DMS153 treated with DMSO at 0.1 percent for 48 hours (cell line): ENCODE measurements at regions not wholly inside any gene's neighbourhood (a gene's known extent, or its start where the extent isn't known, plus 50 kb on each side); places are given as distances from the start of the nearest gene placed in this dataset.
"Not testable (repeated sequence)": the region's sequence is repeated elsewhere in the genome, so short reads cannot be mapped to it uniquely, and the experiment has no call there.

Experiments
- DNase-seq: peaks from one replicate; lab custom pipeline; 2025; ENCODE audit not compliant: unreplicated experiment; lab: John Stamatoyannopoulos, UW

DNA sequence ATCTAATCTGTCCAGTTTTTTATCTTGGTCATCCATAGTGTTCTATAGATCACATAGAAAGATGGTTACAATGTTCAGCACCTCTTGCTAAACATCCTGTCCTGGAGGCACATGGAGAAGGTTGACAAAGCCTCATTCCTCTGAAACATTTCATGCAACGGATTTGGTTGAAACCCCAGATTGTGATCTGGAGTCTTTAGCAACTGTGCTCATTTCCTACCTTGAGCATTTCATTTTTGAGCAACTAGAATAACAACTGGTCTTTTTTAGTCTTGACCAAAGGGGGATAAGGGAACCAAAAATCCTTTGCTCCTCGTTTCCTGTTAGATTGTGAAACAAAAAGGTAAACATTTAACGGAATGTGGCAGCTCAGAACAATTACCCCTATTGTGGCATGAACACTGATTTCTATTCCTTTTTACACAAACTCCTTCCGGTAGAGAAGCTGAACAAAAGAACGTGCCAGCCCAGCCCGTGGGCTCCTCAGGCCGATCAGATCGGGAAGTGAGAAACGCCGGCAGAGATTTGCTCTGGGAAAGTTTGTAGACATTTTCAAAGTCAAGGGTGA is 94.7 kb upstream of the ERRFI1 start:
- peak; percentile 29 for DNase-seq

DNA sequence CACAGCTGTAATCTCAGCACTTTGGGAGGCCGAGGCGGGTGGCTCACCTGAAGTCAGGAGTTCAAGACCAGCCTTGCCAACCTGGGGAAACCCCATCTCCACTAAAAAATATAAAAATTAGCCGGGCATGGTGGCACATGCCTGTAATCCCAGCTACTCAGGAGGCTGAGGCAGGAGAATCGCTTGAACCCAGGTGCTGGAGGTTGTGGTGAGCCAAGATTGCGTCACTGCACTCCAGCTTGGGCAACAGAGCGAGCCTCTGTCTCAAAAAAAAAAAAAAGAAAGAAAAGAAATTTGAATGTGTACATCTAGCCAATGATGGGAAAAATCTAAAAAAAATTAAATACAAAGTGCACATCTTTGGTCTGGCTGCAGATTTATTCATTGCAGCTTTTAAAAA is 92.6 kb upstream of the ERRFI1 start:
- DNase-seq: not testable (repeated sequence)

DNA sequence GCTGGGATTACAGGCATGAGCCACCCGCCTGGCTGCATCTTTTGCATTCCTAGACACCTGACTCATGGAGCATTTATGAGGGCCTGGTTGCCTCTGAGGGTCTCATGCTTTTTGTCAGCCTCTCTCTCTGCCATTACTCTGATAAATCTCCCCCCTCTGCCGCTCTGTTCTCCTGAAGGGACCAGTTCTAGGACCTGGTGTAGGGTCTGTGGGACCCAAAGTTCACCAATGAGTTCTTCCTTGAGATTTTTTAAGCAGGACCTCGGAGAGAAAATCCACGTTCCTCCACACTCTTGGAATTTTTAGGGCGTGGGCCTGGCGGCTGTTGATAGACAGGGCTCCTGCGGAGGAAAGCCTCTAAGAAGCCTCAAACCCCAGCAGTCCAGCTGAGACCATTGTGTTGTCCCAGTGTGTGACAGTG is 91.9 kb upstream of the ERRFI1 start:
- no peak for DNase-seq

DNA sequence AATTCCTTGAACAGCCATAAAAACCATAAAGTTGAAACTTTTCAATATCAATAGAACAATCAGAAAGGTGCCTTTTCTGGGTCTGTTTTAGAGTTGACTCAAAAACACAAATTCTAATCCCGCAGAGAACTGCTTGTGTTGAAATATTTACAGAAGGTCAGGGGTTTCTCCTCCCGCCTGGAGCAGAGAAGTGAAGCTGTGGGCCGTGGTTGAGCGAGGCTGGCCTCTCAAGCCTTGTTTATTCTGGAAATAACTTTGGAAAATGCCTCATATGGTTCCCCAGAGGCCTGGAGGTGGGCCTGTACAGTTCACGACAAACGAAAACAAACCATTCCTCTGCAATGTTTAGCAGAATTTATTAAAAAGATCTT is 90.8 kb upstream of the ERRFI1 start:
- no peak for DNase-seq

DNA sequence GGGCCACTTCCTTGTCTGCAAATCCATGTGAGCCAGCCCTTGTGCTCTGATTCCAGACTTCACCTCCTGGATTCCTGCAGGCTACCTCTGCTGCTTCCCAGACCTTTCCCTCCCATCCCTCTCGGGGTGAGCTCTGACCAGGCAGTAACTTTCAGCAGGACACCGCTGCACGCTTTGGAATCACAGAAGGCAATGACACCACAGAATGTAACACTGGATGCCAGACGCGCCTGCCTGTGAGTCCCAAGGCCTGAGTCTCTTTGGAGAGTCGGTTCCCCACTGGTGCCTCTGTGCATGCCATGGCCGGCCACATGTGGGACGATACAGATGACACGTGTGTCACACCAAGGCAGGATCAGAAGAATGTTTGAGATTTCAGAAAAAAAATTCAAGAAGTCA is 89.7 kb upstream of the ERRFI1 start:
- no peak for DNase-seq

DNA sequence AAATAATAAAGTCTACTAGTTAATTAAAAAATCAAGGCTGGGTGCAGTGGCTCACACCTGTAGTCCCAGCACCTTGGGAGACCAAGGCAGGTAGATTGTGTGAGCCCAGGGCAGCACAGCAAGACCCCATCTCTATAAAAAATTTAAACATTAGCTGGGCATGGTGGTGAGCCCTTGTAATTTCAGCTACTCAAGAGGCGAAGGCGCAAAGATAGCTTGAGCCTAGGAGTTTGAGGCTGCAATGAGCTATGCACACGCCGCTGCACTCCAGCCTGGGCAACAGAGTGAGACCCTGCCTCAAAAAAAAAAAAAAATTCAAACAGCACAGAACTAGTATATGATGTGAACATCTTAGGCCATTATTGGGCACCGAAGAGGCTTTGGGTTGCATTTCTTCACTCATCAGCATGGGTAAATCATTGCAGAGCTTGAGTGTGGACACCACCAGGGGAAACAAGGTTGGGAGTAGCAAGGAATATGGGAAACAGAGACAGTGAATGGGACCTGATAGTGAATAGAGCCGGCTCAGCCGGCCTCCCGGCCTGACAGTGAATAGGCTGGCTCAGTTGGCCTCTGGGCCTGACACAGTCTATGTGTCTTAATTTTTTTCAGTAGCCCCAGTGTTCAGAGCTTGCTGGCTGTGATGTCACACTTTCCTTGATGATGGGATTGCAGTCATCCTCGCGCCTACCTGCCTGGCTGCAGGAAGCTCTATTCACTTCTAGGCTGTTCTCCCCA is 89.1 kb upstream of the ERRFI1 start:
- DNase-seq: no peak

DNA sequence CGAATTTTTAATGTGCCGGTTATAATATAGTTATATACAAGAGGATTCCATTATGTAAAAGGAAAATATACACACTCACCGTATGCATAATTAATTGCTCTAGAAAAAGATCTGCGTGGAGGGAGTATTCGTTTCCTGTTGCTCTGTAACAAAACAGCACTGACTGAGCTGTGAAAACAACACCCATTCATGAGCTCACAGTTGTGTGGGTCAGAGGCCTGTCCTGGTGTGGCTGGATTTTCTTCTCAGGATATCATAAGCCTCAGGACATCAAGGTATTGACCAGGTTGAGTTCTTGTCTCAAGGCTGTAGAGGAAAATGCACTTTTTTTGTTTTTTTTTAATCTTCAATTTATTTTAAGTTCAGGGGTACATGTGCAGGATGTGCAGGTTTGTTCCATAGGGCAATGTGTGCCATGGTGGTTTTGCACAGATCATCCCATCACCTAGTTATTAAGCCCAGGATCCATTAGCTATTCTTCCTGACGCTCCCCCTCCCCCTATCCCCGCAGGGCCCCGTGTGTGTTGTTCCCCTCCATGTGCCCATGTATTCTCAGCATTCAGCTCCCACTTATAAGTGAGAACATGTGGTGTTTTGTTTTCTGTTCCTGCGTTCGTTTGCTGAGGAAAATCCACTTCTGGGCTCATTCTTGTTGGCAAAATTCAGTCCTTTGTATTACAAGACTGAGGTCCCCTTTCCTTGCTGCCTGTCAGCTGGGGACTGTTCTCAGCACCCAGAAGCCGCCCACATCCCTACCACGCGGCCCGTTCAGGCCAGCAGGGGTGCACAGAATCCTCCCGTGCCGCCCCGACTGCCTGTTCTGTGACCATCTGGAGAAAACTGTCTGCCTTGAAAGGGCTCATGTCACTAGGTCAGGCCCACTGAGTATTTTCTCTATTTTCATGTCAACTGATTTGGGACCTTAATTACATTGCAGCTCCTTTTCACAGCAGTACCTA is 87.4 kb upstream of the ERRFI1 start:
- DNase-seq: no peak

DNA sequence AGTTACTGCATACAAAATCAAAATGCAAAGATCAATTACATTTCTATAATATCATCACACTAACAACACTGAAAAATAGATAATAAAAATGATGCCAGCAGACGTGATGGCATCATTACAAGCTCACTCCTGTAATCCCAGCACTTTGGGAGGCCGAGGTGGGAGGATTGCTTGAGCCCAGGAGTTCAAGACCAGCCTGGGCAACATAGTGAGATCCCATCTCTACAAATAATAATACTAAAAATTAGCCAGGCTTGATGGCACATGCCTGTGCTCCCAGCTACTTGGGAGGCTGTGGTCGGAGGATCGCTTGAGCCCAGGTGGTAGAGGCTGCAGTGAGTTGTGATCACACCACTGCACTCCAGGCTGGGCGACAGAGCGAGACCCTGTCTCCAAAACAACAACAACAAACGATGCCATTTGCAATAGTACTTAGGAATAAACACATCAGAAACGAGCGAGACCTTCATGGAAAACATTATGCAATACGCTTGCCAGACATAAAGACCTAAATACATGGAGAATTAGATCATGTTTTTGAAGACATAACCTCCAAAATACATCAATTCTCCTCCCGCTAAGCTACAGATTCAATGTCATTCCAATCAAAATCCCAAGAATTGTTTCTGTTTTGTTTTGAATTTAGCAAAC is 86.6 kb upstream of the ERRFI1 start:
- DNase-seq: no peak

DNA sequence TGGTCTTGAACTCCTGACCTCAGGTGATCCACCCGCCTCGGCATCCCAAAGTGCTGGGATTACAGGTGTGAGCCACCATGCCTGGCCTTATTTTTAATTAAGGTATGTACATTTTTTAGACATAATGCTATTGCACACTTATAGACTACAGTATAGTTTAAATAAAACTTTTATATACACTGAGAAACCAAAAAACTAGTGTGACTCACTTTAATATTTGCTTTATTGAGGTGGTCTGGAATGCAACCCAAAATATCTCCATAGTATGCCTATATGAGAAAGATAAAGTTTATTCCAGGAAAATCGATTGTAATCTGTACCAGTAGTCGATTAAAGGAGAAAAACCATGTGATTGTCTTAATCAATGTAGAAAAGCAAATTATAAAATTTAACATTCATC is 85.5 kb upstream of the ERRFI1 start:
- no peak for DNase-seq

DNA sequence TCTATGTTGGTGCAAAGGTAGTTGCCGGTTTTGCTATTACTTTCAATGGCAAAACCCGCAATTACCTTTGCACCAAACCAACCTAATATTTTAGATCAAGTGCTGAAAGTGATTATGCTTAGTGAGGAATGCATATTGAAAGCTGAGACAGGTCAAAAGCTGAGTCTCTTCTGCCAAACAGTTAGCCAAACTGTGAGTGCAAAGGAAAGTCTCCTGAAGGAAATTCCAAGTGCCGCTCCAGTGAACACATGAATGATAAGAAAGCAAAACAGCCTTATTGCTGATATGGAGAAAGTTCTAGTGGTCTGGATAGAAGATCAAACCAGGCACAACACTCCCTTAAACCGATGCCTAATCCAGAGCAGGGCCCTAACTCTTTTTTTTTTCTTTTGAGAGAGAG is 83.1 kb upstream of the ERRFI1 start:
- DNase-seq: no peak

DNA sequence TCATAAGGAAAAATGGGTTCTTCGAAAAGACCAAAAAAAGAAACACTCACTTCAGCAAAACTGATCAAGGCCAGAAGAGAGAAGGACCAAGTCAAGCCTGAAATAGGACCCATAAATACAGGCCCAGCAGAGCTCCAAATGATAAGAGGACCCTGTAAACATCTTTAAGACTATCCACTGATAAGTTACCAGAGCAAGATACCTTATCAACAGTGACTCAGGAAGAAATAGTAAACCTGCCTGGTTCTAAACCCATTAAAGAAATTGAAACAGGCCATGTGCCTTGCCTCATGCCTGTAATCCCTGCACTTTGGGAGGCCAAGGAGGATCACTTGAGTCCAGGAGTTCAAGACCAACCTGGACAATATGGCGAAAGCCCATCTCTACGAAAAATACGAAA is 81.8 kb upstream of the ERRFI1 start:
- no peak for DNase-seq

DNA sequence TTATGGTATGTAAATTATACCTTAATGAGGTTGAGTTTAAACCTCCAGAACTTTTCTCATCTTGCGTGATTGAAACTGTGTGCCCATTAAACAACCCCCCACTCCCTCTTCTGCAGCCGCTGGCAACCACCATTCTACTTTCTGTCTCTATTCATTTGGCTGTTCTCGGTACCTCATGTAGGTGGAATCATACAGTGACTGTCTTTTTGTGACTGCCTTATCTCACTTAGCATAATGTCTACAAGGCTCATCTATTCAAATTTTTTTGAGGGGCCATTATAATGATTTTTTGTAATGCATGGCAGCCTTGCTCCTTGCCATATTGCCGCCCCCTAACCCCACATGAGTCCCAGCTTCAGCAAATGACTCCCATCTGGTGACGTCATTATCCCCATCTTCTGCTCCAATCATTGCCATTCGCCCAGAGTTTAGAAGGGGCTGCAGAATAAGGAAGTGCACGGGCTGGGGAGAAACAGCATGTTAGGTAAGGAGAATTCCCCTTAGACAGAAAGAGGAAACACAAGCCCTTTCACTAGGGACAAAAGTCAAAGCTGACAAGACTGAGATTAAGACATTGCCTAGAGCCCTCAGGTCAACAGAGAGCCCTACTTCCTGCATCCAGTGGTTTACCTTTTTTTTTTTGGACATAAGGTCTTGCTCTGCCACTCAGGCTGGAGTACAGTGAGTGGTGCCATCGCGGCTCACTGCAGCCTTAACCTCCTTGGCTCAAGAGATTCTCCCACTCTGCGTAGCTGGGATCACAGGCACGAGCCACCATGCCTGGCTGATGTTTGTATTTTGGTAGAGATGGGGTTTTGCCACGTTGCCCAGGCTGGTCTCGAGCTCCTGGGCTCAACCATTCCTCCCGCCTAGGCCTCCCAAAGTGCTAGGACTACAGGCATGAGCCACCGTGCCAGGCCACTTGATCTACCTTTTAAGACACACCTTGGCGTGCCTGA is 78.4 kb upstream of the ERRFI1 start:
- no peak for DNase-seq

DNA sequence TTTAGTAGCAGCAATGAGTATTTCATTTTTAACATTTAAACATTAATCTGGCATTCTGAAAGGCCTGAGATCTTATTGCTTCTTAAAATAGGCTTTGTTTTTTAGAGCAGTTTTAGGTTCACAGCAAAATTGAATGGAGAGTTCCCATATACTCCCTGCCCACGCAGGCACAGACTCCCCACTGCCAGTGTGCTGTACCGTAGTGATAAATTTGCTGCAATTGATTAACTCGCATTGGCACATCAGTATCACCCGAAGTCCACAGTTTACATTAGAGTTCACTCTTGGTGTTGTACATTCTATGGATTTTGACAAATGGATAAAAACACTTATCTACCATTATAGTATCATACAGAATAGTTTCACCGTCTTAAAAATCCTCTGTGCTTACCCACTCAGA is 71.8 kb upstream of the ERRFI1 start:
- no peak for DNase-seq

DNA sequence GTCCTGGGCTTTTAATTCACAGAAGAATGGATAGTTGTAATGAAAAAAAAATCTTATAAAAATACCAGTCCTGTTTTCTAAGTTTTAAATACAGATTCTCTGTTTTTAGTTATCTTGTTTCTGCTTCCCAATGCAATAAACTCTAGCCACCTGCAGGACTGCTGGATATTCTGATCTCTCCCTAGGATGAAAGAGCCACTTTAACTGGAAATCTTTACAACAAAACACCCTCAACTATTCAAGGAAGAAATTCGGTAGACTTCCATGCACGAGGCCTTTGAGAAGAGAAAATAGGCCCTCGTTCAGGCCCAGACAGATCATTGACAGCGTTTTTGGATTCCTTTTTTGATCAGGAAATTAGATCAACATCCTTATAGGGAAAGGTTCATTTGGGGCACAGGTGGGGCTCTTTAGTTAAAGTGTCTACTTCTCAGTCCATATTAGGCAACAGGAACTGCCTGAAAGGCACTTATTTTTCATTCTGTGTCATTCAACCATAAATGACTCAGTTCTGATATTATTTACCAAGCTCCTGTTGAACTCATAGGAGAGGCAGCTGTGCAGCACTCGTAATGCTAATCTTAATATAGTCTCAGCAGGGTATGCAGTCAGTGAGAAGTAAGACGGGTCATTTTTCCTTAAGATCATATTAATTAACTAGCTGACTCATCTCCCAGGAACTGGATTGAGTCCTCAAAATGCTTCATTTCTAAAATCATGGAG is 71.1 kb upstream of the ERRFI1 start:
- DNase-seq: peak; percentile 40

DNA sequence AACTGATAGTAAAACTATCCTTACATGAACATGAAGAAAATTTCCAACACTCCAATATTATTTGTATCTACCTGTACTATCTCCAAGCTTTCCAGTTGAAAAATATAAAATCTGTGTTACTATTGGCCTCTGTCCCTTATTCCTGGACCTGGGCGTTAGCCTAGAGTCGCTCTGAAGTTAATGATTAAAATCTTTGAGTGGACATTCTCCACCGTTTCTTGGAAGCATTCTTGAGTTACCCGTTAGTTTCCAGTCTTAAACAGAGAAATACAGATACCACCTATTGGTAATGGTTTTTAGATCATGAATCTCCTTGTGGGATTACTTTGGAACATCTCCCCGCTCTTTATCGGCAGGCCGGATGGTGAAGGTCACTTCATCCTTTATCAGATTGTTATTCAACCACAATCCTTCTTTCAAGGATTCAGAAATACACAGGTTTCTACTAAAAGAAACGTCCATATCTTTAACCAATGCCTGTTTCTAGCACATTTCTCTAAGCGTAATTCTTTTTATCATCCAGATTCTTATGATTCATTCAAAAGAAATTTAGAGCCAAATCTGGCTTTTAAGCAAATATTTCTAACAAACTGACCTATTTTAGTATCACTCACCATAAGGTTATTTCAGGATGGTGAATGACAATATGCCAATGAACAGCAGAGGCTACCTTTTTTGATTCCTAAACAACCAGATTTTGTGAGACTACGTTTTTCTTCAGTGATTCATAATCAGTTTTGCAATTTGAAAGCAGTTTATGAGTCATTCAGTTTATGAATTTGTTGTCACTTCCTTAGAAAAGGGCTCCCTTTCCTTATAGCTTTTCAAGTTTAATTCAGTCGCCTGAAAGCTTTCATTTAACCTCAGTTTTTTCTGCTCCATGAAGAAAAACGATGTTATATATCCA is 70.2 kb upstream of the ERRFI1 start:
- no peak for DNase-seq

DNA sequence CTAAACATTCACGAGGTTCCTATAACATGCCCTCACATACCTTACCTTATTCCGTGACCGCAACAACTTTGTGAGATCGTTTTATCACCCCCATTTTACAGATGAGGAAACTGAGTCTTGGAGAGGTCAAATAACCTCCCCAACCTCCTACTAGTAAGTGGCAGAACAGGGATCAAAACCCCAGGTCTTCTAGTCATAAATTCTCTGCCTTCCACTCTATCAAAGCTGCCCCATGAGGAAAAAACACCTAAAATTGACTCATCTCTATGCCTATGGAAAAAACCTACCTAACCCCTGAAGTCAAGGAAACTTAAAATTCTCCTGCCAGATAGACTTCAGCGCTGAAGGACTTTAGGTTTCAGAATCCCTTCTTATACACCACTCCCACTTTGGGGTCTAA is 69.5 kb upstream of the ERRFI1 start:
- DNase-seq: no peak

DNA sequence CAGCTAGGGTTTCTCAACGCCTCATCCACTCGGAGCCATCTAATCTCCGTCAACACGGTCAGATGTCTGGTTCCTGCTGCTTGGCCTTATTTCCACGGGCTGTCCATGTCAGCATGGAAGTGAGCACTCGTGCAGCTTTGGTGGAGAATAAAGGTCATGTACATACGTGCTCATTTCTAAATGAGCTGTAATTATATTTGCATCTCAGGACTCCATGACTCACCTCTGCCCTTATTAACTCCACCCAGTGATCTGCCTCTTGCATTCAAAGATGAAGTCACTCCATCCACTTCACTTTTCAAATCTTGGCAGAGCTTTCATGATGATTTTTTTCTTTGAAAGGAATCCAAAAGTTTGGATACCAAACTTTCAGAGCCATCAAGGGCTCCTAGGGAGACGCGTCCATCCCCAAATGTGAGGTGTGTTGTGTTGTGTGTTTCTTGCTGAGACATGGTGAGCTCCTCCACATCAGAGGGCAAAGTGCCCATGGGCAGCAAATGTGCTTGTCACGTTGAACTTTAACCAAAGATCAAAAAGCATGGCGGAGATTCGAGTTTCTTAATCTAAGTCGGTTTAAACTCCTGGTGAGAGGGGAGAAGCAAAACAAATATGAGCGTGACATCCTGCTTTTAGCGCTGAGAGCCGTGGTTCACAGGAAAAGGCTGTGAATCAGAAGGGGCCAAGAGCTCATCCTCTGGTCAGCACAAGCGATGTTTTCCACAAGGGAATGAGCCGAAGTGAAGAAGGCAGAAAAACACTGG is 68.6 kb upstream of the ERRFI1 start:
- DNase-seq: no peak
